ENCODE measurements at regions not wholly inside any gene's neighbourhood (a gene's known extent, or its start where the extent isn't known, plus 50 kb on each side); places are given as distances from the start of the nearest gene placed in this dataset.

- TF ChIP-seq POLR2A (IDR thresholded peaks at IDR 0.05) (no peak), CTCF (IDR thresholded peaks at IDR 0.05) (no peak)
Observed at GRCh38 chr14:61185534-61185933, 95.6 kb downstream of the TMEM30B start.

Measured in vagina (tissue), 2 donors.